ENCODE measurements at regions not wholly inside any gene's neighbourhood (a gene's known extent, or its start where the extent isn't known, plus 50 kb on each side); places are given as distances from the start of the nearest gene placed in this dataset.

- no peaks in the 10 kb centered on the region for H3K27me3 ChIP-seq (ENCODE audit: insufficient read depth, poor library complexity, severe bottlenecking)
- H3K4me3 ChIP-seq (replicated peaks; ENCODE audit: insufficient read depth, low read length): no peak overlapping the region
- TF ChIP-seq SPI1 (IDR thresholded peaks at IDR 0.05; ENCODE audit: borderline replicate concordance, low read depth) (no peak), POLR2AphosphoS5 (IDR thresholded peaks at IDR 0.05; ENCODE audit: low read depth) (no peak), GABPA (IDR thresholded peaks at IDR 0.05; ENCODE audit: low read depth) (no peak)
- TF ChIP-seq, protein P1, sequence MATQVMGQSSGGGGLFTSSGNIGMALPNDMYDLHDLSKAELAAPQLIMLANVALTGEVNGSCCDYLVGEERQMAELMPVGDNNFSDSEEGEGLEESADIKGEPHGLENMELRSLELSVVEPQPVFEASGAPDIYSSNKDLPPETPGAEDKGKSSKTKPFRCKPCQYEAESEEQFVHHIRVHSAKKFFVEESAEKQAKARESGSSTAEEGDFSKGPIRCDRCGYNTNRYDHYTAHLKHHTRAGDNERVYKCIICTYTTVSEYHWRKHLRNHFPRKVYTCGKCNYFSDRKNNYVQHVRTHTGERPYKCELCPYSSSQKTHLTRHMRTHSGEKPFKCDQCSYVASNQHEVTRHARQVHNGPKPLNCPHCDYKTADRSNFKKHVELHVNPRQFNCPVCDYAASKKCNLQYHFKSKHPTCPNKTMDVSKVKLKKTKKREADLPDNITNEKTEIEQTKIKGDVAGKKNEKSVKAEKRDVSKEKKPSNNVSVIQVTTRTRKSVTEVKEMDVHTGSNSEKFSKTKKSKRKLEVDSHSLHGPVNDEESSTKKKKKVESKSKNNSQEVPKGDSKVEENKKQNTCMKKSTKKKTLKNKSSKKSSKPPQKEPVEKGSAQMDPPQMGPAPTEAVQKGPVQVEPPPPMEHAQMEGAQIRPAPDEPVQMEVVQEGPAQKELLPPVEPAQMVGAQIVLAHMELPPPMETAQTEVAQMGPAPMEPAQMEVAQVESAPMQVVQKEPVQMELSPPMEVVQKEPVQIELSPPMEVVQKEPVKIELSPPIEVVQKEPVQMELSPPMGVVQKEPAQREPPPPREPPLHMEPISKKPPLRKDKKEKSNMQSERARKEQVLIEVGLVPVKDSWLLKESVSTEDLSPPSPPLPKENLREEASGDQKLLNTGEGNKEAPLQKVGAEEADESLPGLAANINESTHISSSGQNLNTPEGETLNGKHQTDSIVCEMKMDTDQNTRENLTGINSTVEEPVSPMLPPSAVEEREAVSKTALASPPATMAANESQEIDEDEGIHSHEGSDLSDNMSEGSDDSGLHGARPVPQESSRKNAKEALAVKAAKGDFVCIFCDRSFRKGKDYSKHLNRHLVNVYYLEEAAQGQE (IDR thresholded peaks at IDR 0.05; ENCODE audit: insufficient replicate concordance, low read depth): no peak
- TF ChIP-seq, protein P2, sequence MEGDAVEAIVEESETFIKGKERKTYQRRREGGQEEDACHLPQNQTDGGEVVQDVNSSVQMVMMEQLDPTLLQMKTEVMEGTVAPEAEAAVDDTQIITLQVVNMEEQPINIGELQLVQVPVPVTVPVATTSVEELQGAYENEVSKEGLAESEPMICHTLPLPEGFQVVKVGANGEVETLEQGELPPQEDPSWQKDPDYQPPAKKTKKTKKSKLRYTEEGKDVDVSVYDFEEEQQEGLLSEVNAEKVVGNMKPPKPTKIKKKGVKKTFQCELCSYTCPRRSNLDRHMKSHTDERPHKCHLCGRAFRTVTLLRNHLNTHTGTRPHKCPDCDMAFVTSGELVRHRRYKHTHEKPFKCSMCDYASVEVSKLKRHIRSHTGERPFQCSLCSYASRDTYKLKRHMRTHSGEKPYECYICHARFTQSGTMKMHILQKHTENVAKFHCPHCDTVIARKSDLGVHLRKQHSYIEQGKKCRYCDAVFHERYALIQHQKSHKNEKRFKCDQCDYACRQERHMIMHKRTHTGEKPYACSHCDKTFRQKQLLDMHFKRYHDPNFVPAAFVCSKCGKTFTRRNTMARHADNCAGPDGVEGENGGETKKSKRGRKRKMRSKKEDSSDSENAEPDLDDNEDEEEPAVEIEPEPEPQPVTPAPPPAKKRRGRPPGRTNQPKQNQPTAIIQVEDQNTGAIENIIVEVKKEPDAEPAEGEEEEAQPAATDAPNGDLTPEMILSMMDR (IDR thresholded peaks at IDR 0.05; ENCODE audit: insufficient read depth, low read length): no peak
- no peak overlapping the region for H3K27ac ChIP-seq (replicated peaks)
- no peak for DNase-seq (ENCODE audit: low read depth in 1 of 2, low spot score in 1 of 2)
Measured at GRCh38 chr1:98503771-98504170, 157.8 kb upstream of the SNX7 start.

- DNase-seq (ENCODE audit: low read depth in 1 of 2, low spot score in 1 of 2): no peak
- no peak overlapping the region for H3K27ac ChIP-seq (replicated peaks)
- no peaks in the 10 kb centered on the region for H3K27me3 ChIP-seq (ENCODE audit: insufficient read depth, poor library complexity, severe bottlenecking)
- TF ChIP-seq SPI1 (IDR thresholded peaks at IDR 0.05; ENCODE audit: borderline replicate concordance, low read depth) (no peak), POLR2AphosphoS5 (IDR thresholded peaks at IDR 0.05; ENCODE audit: low read depth) (no peak), GABPA (IDR thresholded peaks at IDR 0.05; ENCODE audit: low read depth) (no peak)
- TF ChIP-seq, protein P1 (IDR thresholded peaks at IDR 0.05; ENCODE audit: insufficient replicate concordance, low read depth): no peak
- TF ChIP-seq, protein P2 (IDR thresholded peaks at IDR 0.05; ENCODE audit: insufficient read depth, low read length): no peak
- H3K4me3 ChIP-seq (replicated peaks; ENCODE audit: insufficient read depth, low read length): no peak overlapping the region
Measured at GRCh38 chr1:98502937-98503336, 158.6 kb upstream of the SNX7 start.

DNA sequence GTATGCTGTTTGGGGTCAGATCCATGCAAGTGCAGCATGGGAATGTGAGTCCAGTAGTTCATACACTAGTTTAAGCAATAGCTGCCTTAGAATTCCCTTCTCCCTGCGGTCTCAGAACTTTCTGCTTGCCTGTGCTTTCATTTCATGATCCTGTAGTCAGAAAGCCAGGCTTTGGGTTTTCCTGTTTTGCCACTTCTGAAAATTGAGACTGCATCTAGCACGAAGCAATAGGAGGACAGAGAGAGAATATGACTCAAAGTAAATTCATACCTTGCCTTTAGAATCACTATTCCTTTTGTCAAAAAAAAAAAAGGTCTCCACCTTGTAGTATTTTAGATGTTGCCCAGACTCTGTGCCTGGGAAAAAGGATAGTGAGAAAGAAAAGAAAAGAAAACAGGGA, 161.2 kb upstream of the SNX7 start:
- no peak overlapping the region for H3K27ac ChIP-seq (replicated peaks)
- TF ChIP-seq GABPA (IDR thresholded peaks at IDR 0.05; ENCODE audit: low read depth): no peak
- no peak for TF ChIP-seq POLR2AphosphoS5 (IDR thresholded peaks at IDR 0.05; ENCODE audit: low read depth)
- TF ChIP-seq, protein P2 (IDR thresholded peaks at IDR 0.05; ENCODE audit: insufficient read depth, low read length): no peak
- no peak for TF ChIP-seq SPI1 (IDR thresholded peaks at IDR 0.05; ENCODE audit: borderline replicate concordance, low read depth)
- TF ChIP-seq, protein P1 (IDR thresholded peaks at IDR 0.05; ENCODE audit: insufficient replicate concordance, low read depth): no peak
- DNase-seq (ENCODE audit: low read depth in 1 of 2, low spot score in 1 of 2): no peak
- no peak overlapping the region for H3K4me3 ChIP-seq (replicated peaks; ENCODE audit: insufficient read depth, low read length)
- H3K27me3 ChIP-seq (ENCODE audit: insufficient read depth, poor library complexity, severe bottlenecking): no peaks in the 10 kb centered on the region
